HUES64 (cell line): ENCODE measurements at regions not wholly inside any gene's neighbourhood (a gene's known extent, or its start where the extent isn't known, plus 50 kb on each side); places are given as distances from the start of the nearest gene placed in this dataset.
"Not testable (repeated sequence)": the region's sequence is repeated elsewhere in the genome, so short reads cannot be mapped to it uniquely, and the experiment has no call there.

Experiments used
- H3K27ac ChIP-seq: 2 replicates; pipeline ENCODE4 v1.7.0; 2013; ENCODE audit warnings: low read depth, low read length, inconsistent platforms
- H3K27me3 ChIP-seq: 2 replicates; pipeline ENCODE4 v1.6.1; 2013; ENCODE audit warnings: mild to moderate bottlenecking, low read length; ENCODE audit not compliant: insufficient read depth
- H3K36me3 ChIP-seq: 2 replicates; pipeline ENCODE4 v1.6.1; 2013; ENCODE audit warnings: mild to moderate bottlenecking, low read length; ENCODE audit not compliant: insufficient read depth
- H3K4me1 ChIP-seq: 2 replicates; pipeline ENCODE4 v1.6.1; 2013; ENCODE audit warnings: mild to moderate bottlenecking, low read length, moderate library complexity; ENCODE audit not compliant: insufficient read depth
- H3K4me3 ChIP-seq: 2 replicates; pipeline ENCODE4 v1.5.1; 2013; ENCODE audit warnings: mild to moderate bottlenecking, low read length, moderate library complexity
- H3K9ac ChIP-seq: 2 replicates; pipeline ENCODE4 v1.6.1; 2013; ENCODE audit warnings: mild to moderate bottlenecking, low read depth, low read length
- H3K9me3 ChIP-seq: 2 replicates; pipeline ENCODE4 v1.6.1; 2013; ENCODE audit warnings: low read depth, low read length; ENCODE audit not compliant: insufficient read depth
- WGBS: fragments of 150-250, 120-280 bp; methylation state at CpG from one replicate; pipeline ENCODE4 v1.1.7; 2013; ENCODE audit warnings: missing lambda C conversion rate; 5-methylcytosine and 5-hydroxymethylcytosine counted together

DNA sequence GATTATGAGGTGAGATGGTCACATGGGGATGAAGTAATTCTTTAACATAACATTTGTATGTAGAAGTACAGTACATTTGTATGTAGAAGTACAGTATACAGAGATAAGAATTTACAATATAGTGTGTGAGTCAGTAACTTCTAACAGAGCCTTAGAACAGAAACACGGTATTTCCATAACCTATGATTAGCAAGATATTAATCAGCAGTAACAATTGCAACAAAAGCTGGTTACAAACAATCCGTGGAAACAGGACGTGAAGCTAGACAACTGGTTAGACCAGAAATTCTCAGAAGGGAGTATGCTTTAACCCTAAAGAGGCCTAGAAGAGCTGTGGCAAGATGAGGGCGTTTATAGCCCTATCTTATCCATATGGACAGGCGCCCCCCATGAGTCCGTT, 122.0 kb upstream of the CLDN10 start:
- H3K4me1 ChIP-seq, H3K4me3 ChIP-seq, H3K27me3 ChIP-seq, H3K36me3 ChIP-seq, H3K9me3 ChIP-seq, H3K27ac ChIP-seq, H3K9ac ChIP-seq: not testable (repeated sequence)
- WGBS = 87% methylated on average over 5 of the region's 6 CpGs

GRCh38 chr13:95432141-95432540, 120.4 kb upstream of the CLDN10 start:
- Histone ChIP-seq H3K4me3 (no peak overlapping the region), H3K9me3 (no peaks in the 10 kb centered on the region), H3K27ac (no peak overlapping the region), H3K9ac (no peak overlapping the region), H3K27me3 (no peaks in the 10 kb centered on the region), H3K4me1 (no peaks in the 10 kb centered on the region), H3K36me3 (no peaks in the 10 kb centered on the region)
- WGBS = 88% methylated on average over 4 of the region's 4 CpGs

- 96% methylated on average over 21 of the region's 21 CpGs for WGBS
- H3K4me1 ChIP-seq = no peaks in the 10 kb centered on the region
- H3K36me3 ChIP-seq = no peaks in the 10 kb centered on the region
- no peak overlapping the region for H3K9ac ChIP-seq
- H3K27me3 ChIP-seq = no peaks in the 10 kb centered on the region
- H3K27ac ChIP-seq = no peak overlapping the region
- H3K4me3 ChIP-seq = no peak overlapping the region
- H3K9me3 ChIP-seq = no peaks in the 10 kb centered on the region
These were observed 119.0 kb upstream of the CLDN10 start for GRCh38 chr13:95433537-95433936.

- Histone ChIP-seq H3K27ac (no peak overlapping the region), H3K36me3 (no peaks in the 10 kb centered on the region), H3K9ac (no peak overlapping the region), H3K4me1 (no peaks in the 10 kb centered on the region), H3K4me3 (no peak overlapping the region), H3K27me3 (no peaks in the 10 kb centered on the region), H3K9me3 (no peaks in the 10 kb centered on the region)
These were observed 118.4 kb upstream of the CLDN10 start for GRCh38 chr13:95434111-95434510.

- H3K36me3 ChIP-seq = no peaks in the 10 kb centered on the region
- H3K9me3 ChIP-seq = no peaks in the 10 kb centered on the region
- H3K27ac ChIP-seq = no peak overlapping the region
- 92% methylated on average over 6 of the region's 7 CpGs for WGBS
- no peak overlapping the region for H3K4me3 ChIP-seq
- H3K9ac ChIP-seq = no peak overlapping the region
- H3K27me3 ChIP-seq = no peaks in the 10 kb centered on the region
- no peaks in the 10 kb centered on the region for H3K4me1 ChIP-seq
These were observed 115.0 kb upstream of the CLDN10 start for GRCh38 chr13:95437561-95437960.

DNA sequence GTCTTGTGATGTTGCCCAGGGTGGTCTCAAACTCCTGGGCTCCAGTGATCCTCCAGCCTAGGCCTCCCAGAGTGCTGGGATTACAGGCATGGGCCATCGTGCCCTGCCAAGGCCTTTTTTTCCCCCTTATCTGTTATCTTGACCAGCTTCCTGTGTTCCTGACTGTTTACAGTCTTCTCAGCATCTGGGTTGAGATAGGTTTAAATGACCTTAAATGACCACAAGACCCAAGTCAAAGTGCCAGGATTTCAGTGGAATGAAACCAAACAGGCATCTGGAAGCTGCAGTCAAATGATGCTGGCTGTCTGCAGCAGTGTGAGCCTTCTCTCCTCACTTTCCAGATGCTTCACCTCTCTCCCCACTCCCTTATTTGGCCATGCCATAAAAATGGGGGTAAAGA, 114.2 kb upstream of the CLDN10 start:
- Histone ChIP-seq H3K27me3 (no peaks in the 10 kb centered on the region), H3K4me1 (no peaks in the 10 kb centered on the region), H3K9me3 (no peaks in the 10 kb centered on the region), H3K4me3 (no peak overlapping the region), H3K9ac (no peak overlapping the region), H3K36me3 (no peaks in the 10 kb centered on the region), H3K27ac (no peak overlapping the region)
- WGBS = 80% methylated on average over 1 of the region's 1 CpG

DNA sequence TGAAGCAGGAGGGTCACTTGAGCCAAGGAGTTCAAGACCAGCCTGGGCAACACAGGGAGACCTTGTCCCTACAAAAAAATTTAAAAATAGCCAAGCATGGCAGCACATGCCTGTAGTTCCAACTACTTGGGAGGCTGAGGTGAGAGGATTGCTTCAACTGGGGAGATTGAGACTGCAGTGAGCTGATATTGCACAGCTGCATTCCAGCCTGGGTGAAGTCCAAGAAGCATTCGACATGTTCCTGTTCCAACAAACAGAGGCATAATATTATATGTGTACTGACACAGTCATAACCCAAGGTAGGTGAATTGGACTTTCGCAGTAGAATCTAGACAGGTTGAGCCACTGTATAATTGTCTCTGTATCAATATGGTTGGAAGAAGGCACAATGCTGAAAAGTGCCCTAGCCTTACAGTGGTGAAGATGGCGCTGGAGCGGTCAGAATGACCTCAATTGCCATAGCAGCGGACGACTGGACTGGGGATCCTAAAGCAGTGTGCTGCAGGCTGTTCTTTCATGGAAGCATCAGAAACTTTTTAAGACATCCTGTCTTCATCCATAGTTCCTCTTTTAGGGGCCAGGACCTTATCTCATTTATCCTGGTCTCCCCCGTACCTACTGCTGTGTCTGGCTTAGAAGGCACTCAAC, 112.0 kb upstream of the CLDN10 start:
- Histone ChIP-seq H3K9me3 (no peaks in the 10 kb centered on the region), H3K36me3 (no peaks in the 10 kb centered on the region), H3K4me3 (no peak overlapping the region), H3K27me3 (no peaks in the 10 kb centered on the region), H3K27ac (no peak overlapping the region), H3K9ac (no peak overlapping the region), H3K4me1 (no peaks in the 10 kb centered on the region)
- 91% methylated on average over 6 of the region's 7 CpGs for WGBS

DNA sequence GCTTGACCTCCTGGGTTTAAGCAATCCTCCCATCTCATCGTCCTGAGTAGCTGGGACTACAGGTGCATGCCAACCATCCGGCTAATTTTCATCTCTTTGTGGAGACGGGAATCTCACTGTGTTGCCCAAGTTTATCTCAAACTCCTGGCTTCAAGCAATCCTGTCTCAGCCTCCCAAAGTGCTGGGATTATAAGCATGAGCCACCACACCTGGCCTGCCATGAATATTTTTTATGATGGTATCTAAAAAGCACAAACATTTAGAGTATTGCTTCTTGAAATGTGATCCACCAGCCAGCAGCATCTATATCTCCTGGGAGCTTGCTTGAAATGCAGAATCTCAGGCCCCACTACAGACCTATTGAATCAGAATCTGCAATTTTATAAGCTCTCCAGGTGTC, 111.2 kb upstream of the CLDN10 start:
- 94% methylated on average over 3 of the region's 3 CpGs for WGBS
- Histone ChIP-seq H3K4me1 (no peaks in the 10 kb centered on the region), H3K27ac (no peak overlapping the region), H3K27me3 (no peaks in the 10 kb centered on the region), H3K9ac (no peak overlapping the region), H3K4me3 (no peak overlapping the region), H3K9me3 (no peaks in the 10 kb centered on the region), H3K36me3 (no peaks in the 10 kb centered on the region)

DNA sequence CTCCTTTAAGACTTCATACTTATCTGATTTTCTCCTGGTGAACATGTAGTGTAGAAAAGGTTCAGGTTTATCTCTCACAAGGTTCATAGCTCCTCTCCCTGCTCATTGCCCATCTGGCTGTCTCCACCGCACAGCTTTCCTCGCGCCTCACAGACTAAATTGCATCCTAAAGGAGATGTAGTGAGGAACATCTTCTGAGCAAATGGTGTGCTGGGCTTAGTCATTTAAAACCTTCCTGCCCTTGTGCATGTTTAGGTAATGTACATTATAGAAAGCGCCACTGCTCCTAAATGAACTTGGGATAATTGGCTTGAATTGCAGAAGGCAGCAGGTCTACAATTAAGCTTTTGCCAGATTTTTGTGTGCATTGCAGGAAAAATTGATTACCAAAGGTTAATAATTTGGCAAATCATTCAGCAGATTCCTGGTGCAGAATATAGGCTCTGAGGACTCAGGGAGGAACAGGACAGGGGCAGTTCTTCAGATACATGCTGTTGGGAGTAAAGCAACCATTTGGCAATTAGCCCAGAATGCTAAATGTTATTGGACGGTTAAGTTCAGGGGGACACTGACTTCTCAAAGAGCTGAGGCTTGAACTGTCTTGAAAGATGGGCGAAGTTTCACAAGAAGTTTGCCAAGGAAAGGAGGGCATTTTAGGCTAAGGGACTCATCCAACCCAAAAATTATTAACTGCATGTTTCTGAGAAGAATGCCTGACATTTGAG, 108.4 kb upstream of the CLDN10 start:
- Histone ChIP-seq H3K9me3 (no peaks in the 10 kb centered on the region), H3K27ac (no peak overlapping the region), H3K27me3 (no peaks in the 10 kb centered on the region), H3K36me3 (no peaks in the 10 kb centered on the region), H3K4me3 (no peak overlapping the region), H3K9ac (no peak overlapping the region), H3K4me1 (no peaks in the 10 kb centered on the region; the same call in 1 of the 2 replicates)
- 93% methylated on average over 6 of the region's 6 CpGs for WGBS

- H3K4me1 ChIP-seq = no peaks in the 10 kb centered on the region; the same call in 1 of the 2 replicates
- no peak overlapping the region for H3K27ac ChIP-seq
- 75% methylated on average over 4 of the region's 4 CpGs for WGBS
- no peaks in the 10 kb centered on the region for H3K36me3 ChIP-seq
- H3K4me3 ChIP-seq = no peak overlapping the region
- no peaks in the 10 kb centered on the region for H3K27me3 ChIP-seq
- no peaks in the 10 kb centered on the region for H3K9me3 ChIP-seq
- no peak overlapping the region for H3K9ac ChIP-seq
These were observed 107.4 kb upstream of the CLDN10 start for GRCh38 chr13:95445131-95445530.

DNA sequence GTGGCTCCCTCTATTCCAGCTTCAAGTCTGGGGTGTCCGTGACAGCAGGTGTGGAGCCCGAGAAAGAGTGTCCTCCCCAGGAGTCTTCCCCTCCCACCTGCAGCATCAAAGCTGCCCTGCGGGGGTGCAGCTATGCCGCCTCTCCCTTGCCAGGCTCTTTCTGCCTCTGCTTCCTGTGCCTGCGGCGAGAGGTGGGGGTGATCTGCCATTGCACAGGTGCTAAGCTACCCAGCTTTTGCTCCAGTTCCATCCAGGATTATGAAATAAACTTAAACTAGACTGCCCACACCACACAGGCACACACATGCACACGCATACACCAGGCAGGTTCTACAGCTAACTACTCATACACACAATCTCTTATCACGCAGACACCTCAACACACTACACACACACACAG, 104.7 kb upstream of the CLDN10 start:
- no peaks in the 10 kb centered on the region; the same call in 1 of the 2 replicates for H3K4me1 ChIP-seq
- H3K9ac ChIP-seq = no peak overlapping the region
- H3K36me3 ChIP-seq = no peaks in the 10 kb centered on the region
- no peak overlapping the region for H3K4me3 ChIP-seq
- no peaks in the 10 kb centered on the region for H3K9me3 ChIP-seq
- H3K27me3 ChIP-seq = no peaks in the 10 kb centered on the region
- WGBS = 55% methylated on average over 8 of the region's 8 CpGs
- no peak overlapping the region for H3K27ac ChIP-seq
